GM18498 (cell line): ENCODE measurements at regions not wholly inside any gene's neighbourhood (a gene's known extent, or its start where the extent isn't known, plus 50 kb on each side); places are given as distances from the start of the nearest gene placed in this dataset.

Experiments
- ATAC-seq: cut with Tn5 transposase; IDR thresholded peaks from one replicate; pipeline ENCODE4 v1.9.1; 2021; ENCODE audit warnings: mild to moderate bottlenecking, moderate library complexity; ENCODE audit not compliant: unreplicated experiment

- peak; percentile 68 for ATAC-seq
Measured at GRCh38 chr5:60340965-60341471, 358.9 kb downstream of the DEPDC1B start.

GRCh38 chr5:60340326-60340725 lies 359.6 kb downstream of the DEPDC1B start:
- no peak for ATAC-seq

- ATAC-seq, result no peak
Measured at GRCh38 chr5:60339691-60340201, 360.2 kb downstream of the DEPDC1B start.

- no peak for ATAC-seq
Measured at GRCh38 chr5:60338846-60339245, 361.1 kb downstream of the DEPDC1B start.

GRCh38 chr5:60336491-60336890 lies 363.5 kb downstream of the DEPDC1B start:
- no peak for ATAC-seq

GRCh38 chr5:60335913-60336312 lies 364.1 kb downstream of the DEPDC1B start:
- ATAC-seq, result no peak

GRCh38 chr5:60334281-60334713 lies 365.7 kb downstream of the DEPDC1B start:
- no peak for ATAC-seq

- ATAC-seq, result no peak
Measured at GRCh38 chr5:60333005-60333571, 366.9 kb downstream of the DEPDC1B start.

- ATAC-seq, result no peak
Measured at GRCh38 chr5:60332244-60333004, 367.5 kb downstream of the DEPDC1B start.

GRCh38 chr5:60330236-60330635 lies 369.7 kb downstream of the DEPDC1B start:
- no peak for ATAC-seq

GRCh38 chr5:60325870-60326269 lies 374.1 kb downstream of the DEPDC1B start:
- ATAC-seq, result no peak

GRCh38 chr5:60323596-60323995 lies 376.4 kb downstream of the DEPDC1B start:
- no peak for ATAC-seq

GRCh38 chr5:60312098-60312497 lies 387.9 kb downstream of the DEPDC1B start:
- ATAC-seq, result no peak

GRCh38 chr5:60299944-60300343 lies 400.0 kb downstream of the DEPDC1B start:
- no peak for ATAC-seq

GRCh38 chr5:60297658-60298057 lies 402.3 kb downstream of the DEPDC1B start:
- no peak for ATAC-seq

- peak; percentile 63 for ATAC-seq
Measured at GRCh38 chr5:60295423-60295822, 401.9 kb upstream of the PDE4D start.

- ATAC-seq, result no peak
Measured at GRCh38 chr5:60293518-60293917, 400.0 kb upstream of the PDE4D start.

- ATAC-seq, result peak; percentile 93
Measured at GRCh38 chr5:60287174-60287771, 393.7 kb upstream of the PDE4D start.

- no peak for ATAC-seq
Measured at GRCh38 chr5:60285910-60286309, 392.4 kb upstream of the PDE4D start.

- no peak for ATAC-seq
Measured at GRCh38 chr5:60280943-60281342, 387.4 kb upstream of the PDE4D start.

GRCh38 chr5:60277941-60278340 lies 384.4 kb upstream of the PDE4D start:
- no peak for ATAC-seq

GRCh38 chr5:60274747-60275146 lies 381.2 kb upstream of the PDE4D start:
- no peak for ATAC-seq
